Fibroblast of upper back skin (primary cell): ENCODE measurements at regions not wholly inside any gene's neighbourhood (a gene's known extent, or its start where the extent isn't known, plus 50 kb on each side); places are given as distances from the start of the nearest gene placed in this dataset.
A peak's percentile ranks its signal among the peaks of the same experiment; 100 is the strongest.

ENCODE experiments used
- DNase-seq: peaks from one replicate; pipeline ENCODE4 v3.0.0-alpha.2; 2013

- peak; percentile 73 for DNase-seq
These were observed 324.0 kb upstream of the UBE2E3 start for GRCh38 chr2:180656455-180656847.

- no peak for DNase-seq
These were observed 324.5 kb upstream of the UBE2E3 start for GRCh38 chr2:180655842-180656454.

- DNase-seq = peak; percentile 38
These were observed 325.0 kb upstream of the UBE2E3 start for GRCh38 chr2:180655393-180655792.

GRCh38 chr2:180653481-180653880 is 326.9 kb upstream of the UBE2E3 start:
- DNase-seq = no peak

- DNase-seq = no peak
These were observed 327.6 kb upstream of the UBE2E3 start for GRCh38 chr2:180652794-180653193.

- no peak for DNase-seq
These were observed 328.8 kb upstream of the UBE2E3 start for GRCh38 chr2:180651596-180651995.

GRCh38 chr2:180647621-180648020 is 332.8 kb upstream of the UBE2E3 start:
- DNase-seq = no peak

GRCh38 chr2:180647221-180647620 is 333.2 kb upstream of the UBE2E3 start:
- DNase-seq = no peak

- no peak for DNase-seq
These were observed 333.6 kb upstream of the UBE2E3 start for GRCh38 chr2:180646756-180647155.

GRCh38 chr2:180644709-180645108 is 335.7 kb upstream of the UBE2E3 start:
- peak; percentile 70 for DNase-seq

GRCh38 chr2:180630756-180631155 is 349.6 kb upstream of the UBE2E3 start:
- DNase-seq = no peak

- DNase-seq = peak; percentile 97
These were observed 355.2 kb upstream of the UBE2E3 start for GRCh38 chr2:180625006-180625844.

- DNase-seq = peak; percentile 88
These were observed 358.2 kb upstream of the UBE2E3 start for GRCh38 chr2:180621941-180622918.

- DNase-seq = no peak
These were observed 359.0 kb upstream of the UBE2E3 start for GRCh38 chr2:180621366-180621765.

GRCh38 chr2:180618570-180618969 is 361.8 kb upstream of the UBE2E3 start:
- peak; percentile 27 for DNase-seq

GRCh38 chr2:180614776-180615175 is 365.6 kb upstream of the UBE2E3 start:
- DNase-seq = no peak

- no peak for DNase-seq
These were observed 370.6 kb upstream of the UBE2E3 start for GRCh38 chr2:180609626-180610340.

GRCh38 chr2:180607514-180608049 is 372.8 kb upstream of the UBE2E3 start:
- DNase-seq = no peak

GRCh38 chr2:180604077-180604476 is 376.3 kb upstream of the UBE2E3 start:
- DNase-seq = no peak

- DNase-seq = no peak
These were observed 379.4 kb upstream of the UBE2E3 start for GRCh38 chr2:180601016-180601415.

GRCh38 chr2:180599804-180600203 is 380.6 kb upstream of the UBE2E3 start:
- DNase-seq = no peak

- no peak for DNase-seq
These were observed 383.2 kb upstream of the UBE2E3 start for GRCh38 chr2:180597179-180597578.
